Astrocyte (in vitro differentiated cells and primary cell): ENCODE measurements at regions not wholly inside any gene's neighbourhood (a gene's known extent, or its start where the extent isn't known, plus 50 kb on each side); places are given as distances from the start of the nearest gene placed in this dataset.

Experiments
- DNase-seq: peaks from one replicate; pipeline ENCODE4 v3.0.0-alpha.2; 2010; ENCODE audit warnings: low read depth
- FAIRE-seq: peaks from 2 replicates; lab custom pipeline; 2011; peaks lifted over from hg19 to GRCh38; lab: Jason Lieb, UNC
- H2AFZ ChIP-seq: 2 replicates; pipeline ENCODE4 v1.6.0; 2012; ENCODE audit warnings: low read depth, low read length, inconsistent platforms
- H3K27ac ChIP-seq: 2 replicates; pipeline ENCODE4 v1.5.1; 2011; ENCODE audit warnings: low read depth, low read length, inconsistent platforms
- H3K27me3 ChIP-seq: 2 replicates; pipeline ENCODE4 v1.6.0; 2011; ENCODE audit warnings: low read length, inconsistent platforms; ENCODE audit not compliant: insufficient read depth
- H3K36me3 ChIP-seq: 2 replicates; pipeline ENCODE4 v1.5.1; 2011; ENCODE audit warnings: low read length, inconsistent platforms; ENCODE audit not compliant: insufficient read depth
- H3K4me1 ChIP-seq: 2 replicates; pipeline ENCODE4 v1.5.1; 2011; ENCODE audit warnings: low read length, inconsistent platforms; ENCODE audit not compliant: insufficient read depth
- H3K4me2 ChIP-seq: 2 replicates; pipeline ENCODE4 v1.6.0; 2012; ENCODE audit warnings: low read length, inconsistent platforms
- H3K4me3 ChIP-seq: 2 replicates; pipeline ENCODE4 v1.5.1; 2011; ENCODE audit warnings: low read depth, mild to moderate bottlenecking, low read length, inconsistent platforms; ENCODE audit not compliant: insufficient read depth
- H3K79me2 ChIP-seq: 2 replicates; pipeline ENCODE4 v1.6.0; 2012; ENCODE audit warnings: mild to moderate bottlenecking, low read length, inconsistent platforms; ENCODE audit not compliant: insufficient read depth
- H3K9ac ChIP-seq: 2 replicates; pipeline ENCODE4 v1.6.0; 2012; ENCODE audit warnings: mild to moderate bottlenecking, low read length, inconsistent platforms
- H3K9me3 ChIP-seq: 2 replicates; pipeline ENCODE4 v1.5.1; 2012; ENCODE audit warnings: low read depth, mild to moderate bottlenecking, low read length, inconsistent platforms; ENCODE audit not compliant: insufficient read depth
- H4K20me1 ChIP-seq: 2 replicates; pipeline ENCODE4 v1.6.0; 2012; ENCODE audit warnings: low read length, inconsistent platforms; ENCODE audit not compliant: insufficient read depth
- H3K27ac Mint-ChIP-seq: one replicate; pipeline ENCODE4 v1.8.0; 2021; ENCODE audit warnings: mild to moderate bottlenecking, mixed read lengths; ENCODE audit not compliant: unreplicated experiment
- H3K27me3 Mint-ChIP-seq: one replicate; pipeline ENCODE4 v1.8.0; 2021; ENCODE audit warnings: low read depth, mixed read lengths; ENCODE audit not compliant: unreplicated experiment
- H3K36me3 Mint-ChIP-seq: one replicate; pipeline ENCODE4 v1.8.0; 2021; ENCODE audit warnings: low read depth, mixed read lengths; ENCODE audit not compliant: unreplicated experiment
- H3K4me1 Mint-ChIP-seq: one replicate; pipeline ENCODE4 v1.8.0; 2021; ENCODE audit warnings: low read depth, mixed read lengths; ENCODE audit not compliant: unreplicated experiment
- H3K4me3 Mint-ChIP-seq: one replicate; pipeline ENCODE4 v1.8.0; 2021; ENCODE audit warnings: mild to moderate bottlenecking, moderate library complexity, mixed read lengths; ENCODE audit not compliant: unreplicated experiment
- H3K9me3 Mint-ChIP-seq: one replicate; pipeline ENCODE4 v1.8.0; 2021; ENCODE audit warnings: mild to moderate bottlenecking, mixed read lengths; ENCODE audit not compliant: unreplicated experiment
- CTCF ChIP-seq: IDR thresholded peaks from 2 replicates; pipeline ENCODE4 v1.5.1; 2011; ENCODE audit warnings: low read depth, mild to moderate bottlenecking, inconsistent platforms, low read length, moderate library complexity; ENCODE audit not compliant: insufficient read depth
- EZH2 ChIP-seq: IDR thresholded peaks from 2 replicates; pipeline ENCODE4 v1.6.1; 2012; ENCODE audit warnings: mild to moderate bottlenecking, low read length, inconsistent platforms; ENCODE audit not compliant: insufficient read depth

GRCh38 chr10:78358351-78358750 is 324.7 kb downstream of the RPS24 start:
- DNase-seq (no peak), FAIRE-seq (no peak)
- Histone ChIP-seq H3K27me3 (peaks cover 16% of the 10 kb centered on the region), H4K20me1 (no peaks in the 10 kb centered on the region), H3K9ac (no peak overlapping the region), H3K9me3 (no peaks in the 10 kb centered on the region), H3K4me1 (no peaks in the 10 kb centered on the region), H2AFZ (no peak overlapping the region), H3K79me2 (no peaks in the 10 kb centered on the region), H3K4me2 (no peak overlapping the region), H3K4me3 (no peak overlapping the region), H3K27ac (no peak overlapping the region), H3K36me3 (no peaks in the 10 kb centered on the region)
- Mint-ChIP-seq H3K4me1 (peaks cover 20% of the 10 kb centered on the region), H3K27me3 (peaks cover 17% of the 10 kb centered on the region), H3K27ac (no peak overlapping the region), H3K4me3 (no peak overlapping the region), H3K9me3 (no peaks in the 10 kb centered on the region), H3K36me3 (no peaks in the 10 kb centered on the region)
- TF ChIP-seq CTCF (no peak), EZH2 (no peak)

- Mint-ChIP-seq H3K27me3 (peaks cover 14% of the 10 kb centered on the region), H3K4me3 (no peak overlapping the region), H3K27ac (no peak overlapping the region), H3K36me3 (peaks cover 4% of the 10 kb centered on the region), H3K4me1 (peaks cover 20% of the 10 kb centered on the region), H3K9me3 (no peaks in the 10 kb centered on the region)
- no peak overlapping the region for H2AFZ ChIP-seq
- H3K27ac ChIP-seq = no peak overlapping the region
- no peaks in the 10 kb centered on the region for H4K20me1 ChIP-seq
- FAIRE-seq = no peak
- TF ChIP-seq EZH2 (no peak), CTCF (no peak)
- no peaks in the 10 kb centered on the region for H3K4me1 ChIP-seq
- no peaks in the 10 kb centered on the region for H3K36me3 ChIP-seq
- DNase-seq = no peak
- H3K4me2 ChIP-seq = no peak overlapping the region
- no peak overlapping the region for H3K9ac ChIP-seq
- no peaks in the 10 kb centered on the region for H3K9me3 ChIP-seq
- H3K79me2 ChIP-seq = no peaks in the 10 kb centered on the region
- H3K4me3 ChIP-seq = no peak overlapping the region
- H3K27me3 ChIP-seq = peaks cover 16% of the 10 kb centered on the region
Measured at GRCh38 chr10:78358982-78359381, 325.3 kb downstream of the RPS24 start.

- Mint-ChIP-seq H3K36me3 (peaks cover 5% of the 10 kb centered on the region), H3K27ac (no peak overlapping the region), H3K27me3 (peaks cover 18% of the 10 kb centered on the region), H3K4me3 (no peak overlapping the region), H3K9me3 (no peaks in the 10 kb centered on the region), H3K4me1 (peaks cover 20% of the 10 kb centered on the region)
- H3K9me3 ChIP-seq = no peaks in the 10 kb centered on the region
- no peaks in the 10 kb centered on the region for H3K4me1 ChIP-seq
- H3K79me2 ChIP-seq = no peaks in the 10 kb centered on the region
- no peak overlapping the region for H2AFZ ChIP-seq
- no peaks in the 10 kb centered on the region for H3K36me3 ChIP-seq
- peaks cover 16% of the 10 kb centered on the region for H3K27me3 ChIP-seq
- no peaks in the 10 kb centered on the region for H4K20me1 ChIP-seq
- H3K27ac ChIP-seq = no peak overlapping the region
- FAIRE-seq (no peak), DNase-seq (no peak)
- TF ChIP-seq CTCF (no peak), EZH2 (no peak)
- no peak overlapping the region for H3K9ac ChIP-seq
- H3K4me2 ChIP-seq = no peak overlapping the region
- H3K4me3 ChIP-seq = no peak overlapping the region
Measured at GRCh38 chr10:78359640-78360091, 326.0 kb downstream of the RPS24 start.
